GM12865 (cell line): ENCODE measurements at regions not wholly inside any gene's neighbourhood (a gene's known extent, or its start where the extent isn't known, plus 50 kb on each side); places are given as distances from the start of the nearest gene placed in this dataset.
"Not testable (repeated sequence)": the region's sequence is repeated elsewhere in the genome, so short reads cannot be mapped to it uniquely, and the experiment has no call there.

Experiments used
- DNase-seq: peaks from one replicate; pipeline ENCODE4 v3.0.0; 2010; ENCODE audit warnings: low read depth
- H3K4me3 ChIP-seq: 2 replicates; pipeline ENCODE4 v1.5.1; 2011; ENCODE audit warnings: mild to moderate bottlenecking, low read depth, low read length, control low read depth
- CTCF ChIP-seq: IDR thresholded peaks from 2 replicates; pipeline ENCODE4 v1.5.1; 2011; ENCODE audit warnings: low read length, control low read depth, low read depth, inconsistent platforms; ENCODE audit not compliant: insufficient read depth; ENCODE audit errors: missing control alignments

DNA sequence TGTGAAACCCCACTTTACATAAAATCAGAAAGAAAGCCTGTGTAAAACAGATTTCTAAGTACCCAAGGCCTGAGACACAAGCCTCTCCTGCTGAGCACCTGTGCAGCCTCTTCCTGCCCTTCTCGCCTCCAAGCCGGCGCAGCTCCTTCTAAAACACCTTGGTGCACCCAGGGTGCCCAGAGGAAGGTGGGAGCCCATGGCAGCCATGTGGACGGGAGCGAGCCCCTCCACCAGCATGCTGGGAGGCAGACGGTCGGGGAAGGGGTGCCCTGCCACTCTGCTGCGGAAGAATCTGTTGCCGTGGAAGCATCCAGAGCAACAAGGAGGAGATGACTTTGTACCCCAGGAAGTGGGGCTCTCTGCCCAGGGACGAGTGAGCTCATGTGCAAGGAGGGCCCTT is 103.1 kb upstream of the C14orf180 start:
- no peak overlapping the region for H3K4me3 ChIP-seq
- TF ChIP-seq CTCF = no peak
- no peak for DNase-seq

DNA sequence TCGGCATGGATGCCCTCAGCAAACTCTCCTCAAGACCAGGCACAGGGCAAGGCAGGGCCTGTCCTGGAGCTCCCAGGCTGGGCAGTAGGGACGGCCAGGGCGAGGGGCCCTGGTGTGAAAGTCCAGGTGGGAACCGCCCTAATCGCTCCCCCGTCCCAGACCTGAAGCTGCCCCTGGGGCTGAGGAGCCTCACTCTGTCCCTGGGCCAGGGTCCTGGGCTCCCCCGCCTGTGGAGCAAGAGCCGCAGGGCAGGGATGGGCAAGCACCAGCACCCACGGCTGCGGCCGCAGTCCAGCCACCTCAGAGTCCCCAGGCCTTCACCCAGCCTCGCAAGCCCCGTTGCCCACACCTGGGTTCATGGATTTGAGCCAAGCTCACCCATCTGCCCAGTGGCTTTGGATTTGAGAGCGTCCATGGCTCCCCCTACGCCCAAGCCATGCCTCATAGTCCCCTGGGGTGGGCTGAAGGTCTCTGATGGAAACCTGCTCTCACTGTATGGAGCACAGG is 102.4 kb upstream of the C14orf180 start:
- DNase-seq = no peak
- no peak overlapping the region for H3K4me3 ChIP-seq
- no peak for TF ChIP-seq CTCF

DNA sequence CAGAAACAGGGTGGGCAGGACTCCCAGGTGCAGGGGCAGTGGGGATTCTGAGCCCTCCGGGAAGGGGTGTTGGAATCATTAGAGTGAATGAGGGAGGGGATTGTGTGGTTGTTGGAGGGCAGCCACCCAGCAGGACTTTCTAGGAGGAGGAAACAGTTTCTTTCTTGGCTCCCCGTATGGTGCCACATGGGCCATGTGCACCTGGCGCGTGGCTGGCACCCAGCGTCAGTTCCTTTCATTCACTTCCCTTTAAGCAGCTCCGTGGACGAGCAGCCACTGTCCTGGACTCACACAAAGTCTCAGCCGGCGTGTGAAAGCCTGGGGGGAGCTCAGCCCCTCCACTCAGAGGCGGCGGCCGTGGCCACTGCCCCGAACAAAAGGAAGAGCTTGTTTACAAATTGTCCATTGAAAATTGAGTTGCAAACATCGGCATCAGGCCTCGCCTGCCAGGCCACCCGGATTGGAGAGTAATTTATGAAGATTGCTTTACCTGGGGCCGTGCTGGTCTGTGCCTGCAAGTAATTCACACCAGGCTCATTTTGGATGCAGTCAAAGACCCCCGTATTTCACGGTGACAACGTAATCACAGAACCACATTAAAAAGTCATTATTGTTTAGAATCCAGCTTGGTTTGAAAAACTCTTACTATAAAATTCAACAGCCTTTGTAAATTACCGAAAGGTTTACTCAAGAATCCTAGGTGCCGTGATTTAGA is 101.7 kb upstream of the C14orf180 start:
- TF ChIP-seq CTCF = no peak
- DNase-seq = no peak
- no peak overlapping the region for H3K4me3 ChIP-seq

DNA sequence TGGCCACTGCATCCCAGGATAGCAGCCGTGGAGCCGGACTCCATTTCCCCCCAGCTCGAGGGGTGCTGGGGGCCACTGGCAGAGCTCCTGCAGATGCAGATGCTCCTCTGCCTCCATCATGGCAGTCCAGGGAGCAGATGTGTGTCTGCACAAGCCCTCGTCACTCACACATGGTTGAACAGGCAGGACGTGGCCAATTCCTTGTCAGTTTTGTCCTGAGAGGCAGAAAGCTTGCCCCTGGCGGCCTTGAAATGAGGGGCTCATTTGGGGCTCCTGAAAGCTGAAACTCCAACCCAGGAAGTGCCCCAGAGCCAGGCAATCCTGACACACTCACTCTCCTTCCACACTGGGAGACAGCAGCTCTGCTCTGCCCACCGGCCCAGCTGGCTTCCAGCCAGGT is 100.9 kb upstream of the C14orf180 start:
- no peak overlapping the region for H3K4me3 ChIP-seq
- no peak for DNase-seq
- TF ChIP-seq CTCF = no peak

GRCh38 chr14:104479901-104480300 is 99.7 kb upstream of the C14orf180 start:
- TF ChIP-seq CTCF = no peak
- DNase-seq = no peak
- H3K4me3 ChIP-seq = no peak overlapping the region

GRCh38 chr14:104481323-104481722 is 98.2 kb upstream of the C14orf180 start:
- DNase-seq = no peak
- TF ChIP-seq CTCF = no peak
- no peak overlapping the region for H3K4me3 ChIP-seq

- not testable (repeated sequence) for H3K4me3 ChIP-seq, DNase-seq
Observed at GRCh38 chr14:104482017-104482416, 97.5 kb upstream of the C14orf180 start.
